DMS79 treated with DMSO at 0.1 percent for 48 hours (cell line): ENCODE measurements at regions not wholly inside any gene's neighbourhood (a gene's known extent, or its start where the extent isn't known, plus 50 kb on each side); places are given as distances from the start of the nearest gene placed in this dataset.

Source experiments
- DNase-seq: peaks from one replicate; lab custom pipeline; 2025; lab: John Stamatoyannopoulos, UW

DNA sequence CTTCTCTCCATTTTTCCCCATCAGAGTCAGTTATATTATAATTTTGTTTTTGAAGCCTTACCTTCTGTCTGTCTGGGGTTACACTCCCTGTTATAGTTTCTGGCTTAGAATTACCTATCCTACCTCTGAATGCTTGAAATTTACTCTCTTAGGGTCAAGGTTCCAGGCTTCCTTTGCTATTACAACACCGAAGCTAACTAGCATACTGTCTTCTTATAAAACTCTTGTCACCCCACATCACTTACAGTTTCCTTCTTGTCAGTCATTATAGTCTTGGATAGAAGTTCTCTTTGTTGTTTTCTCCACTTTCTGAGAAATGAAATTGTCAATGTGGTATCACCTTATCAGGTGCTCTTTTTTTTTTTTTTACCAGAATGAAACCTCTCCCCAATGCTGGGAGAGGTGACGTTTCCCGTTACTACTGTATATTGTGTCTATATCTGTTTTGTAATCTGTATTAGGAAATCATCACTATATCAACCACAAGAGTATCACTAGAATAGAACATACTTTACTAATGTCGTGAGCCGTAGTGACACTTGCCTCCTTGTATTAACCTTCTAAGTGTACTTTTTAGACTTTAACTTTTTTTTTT, 69.2 kb upstream of the PSMA6 start:
- DNase-seq, result no peak

DNA sequence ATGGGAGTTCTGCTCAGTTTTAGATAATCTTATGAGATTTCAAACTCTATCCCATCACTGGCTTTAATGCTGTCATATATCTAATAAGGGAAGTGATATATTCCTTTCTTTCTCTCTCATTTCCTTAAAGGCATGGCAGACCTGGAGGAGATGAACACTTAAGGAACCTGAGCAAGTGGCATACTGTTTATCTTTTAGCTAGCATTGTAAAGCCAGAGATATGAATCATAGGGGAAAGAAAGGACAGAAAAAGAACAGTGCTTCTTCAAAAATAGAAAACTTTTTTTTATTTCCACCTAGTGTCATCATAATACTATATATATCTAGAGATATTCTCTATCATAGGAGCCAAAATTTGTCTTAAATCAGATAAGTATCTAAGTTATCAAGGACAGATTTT, 68.3 kb upstream of the PSMA6 start:
- no peak for DNase-seq

DNA sequence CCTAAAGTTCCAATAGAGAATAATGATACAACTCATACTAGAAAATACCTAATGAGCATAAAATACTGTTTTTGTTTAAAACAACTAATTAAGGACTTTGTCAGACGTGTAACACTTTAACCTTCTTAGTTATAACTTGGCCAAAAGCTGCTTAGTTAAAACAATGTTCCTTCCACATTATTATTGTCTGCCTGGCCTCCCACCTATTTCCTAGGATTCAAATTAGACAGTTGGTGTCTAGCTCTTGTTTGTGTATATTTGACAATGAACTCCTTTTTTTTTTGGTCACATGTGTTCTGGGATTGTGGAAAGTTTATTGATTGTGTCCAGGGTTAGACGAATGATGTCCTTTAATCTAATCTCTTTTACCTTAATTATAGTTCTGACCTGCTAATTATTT, 67.6 kb upstream of the PSMA6 start:
- no peak for DNase-seq

DNA sequence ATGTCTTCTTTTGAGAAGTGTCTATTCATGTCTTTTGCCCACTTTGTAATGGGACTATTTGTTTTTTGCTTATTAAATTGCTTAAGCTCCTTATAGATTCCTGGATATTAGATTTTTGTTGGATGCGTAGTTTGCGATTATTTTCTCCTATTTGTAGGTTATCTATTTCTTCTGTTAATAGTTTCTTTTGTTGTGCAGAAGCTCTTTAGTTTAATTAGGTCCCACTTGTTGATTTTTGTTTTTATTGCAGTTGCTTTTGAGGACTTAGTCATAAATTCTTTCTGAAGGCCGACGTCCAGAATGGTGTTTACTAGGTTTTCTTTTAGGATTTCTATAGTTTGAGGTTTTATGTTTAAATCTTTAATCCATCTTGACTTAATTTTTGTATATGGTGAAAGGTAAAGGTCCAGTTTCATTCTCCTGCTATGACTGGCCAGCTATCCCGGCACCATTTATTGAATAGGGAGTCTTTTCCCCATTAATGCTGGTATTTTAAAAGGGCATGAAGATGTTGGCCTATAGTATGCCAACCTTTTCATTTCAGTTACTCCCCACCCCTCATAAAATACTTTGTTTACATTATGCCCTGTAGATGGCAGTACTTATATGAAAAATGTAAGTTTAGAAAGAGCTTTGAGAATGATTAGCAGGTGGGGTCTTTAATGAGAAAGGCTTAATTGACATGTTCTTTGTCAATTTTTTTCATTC, 62.9 kb upstream of the PSMA6 start:
- peak; percentile 35 for DNase-seq

DNA sequence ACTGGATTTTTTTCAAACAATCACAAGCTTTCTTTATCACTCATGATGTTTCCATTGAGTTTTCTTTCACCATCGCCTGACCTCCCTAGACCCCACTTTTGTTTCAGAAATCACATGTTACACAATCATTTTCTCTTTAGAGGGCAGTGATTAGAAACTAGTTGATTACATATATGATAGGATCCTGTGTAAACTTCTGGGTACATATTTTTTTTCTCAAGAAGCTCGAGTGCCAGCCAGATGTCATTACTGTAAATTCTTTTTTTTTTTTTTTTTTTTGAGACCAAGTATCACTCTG, 62.4 kb upstream of the PSMA6 start:
- no peak for DNase-seq

DNA sequence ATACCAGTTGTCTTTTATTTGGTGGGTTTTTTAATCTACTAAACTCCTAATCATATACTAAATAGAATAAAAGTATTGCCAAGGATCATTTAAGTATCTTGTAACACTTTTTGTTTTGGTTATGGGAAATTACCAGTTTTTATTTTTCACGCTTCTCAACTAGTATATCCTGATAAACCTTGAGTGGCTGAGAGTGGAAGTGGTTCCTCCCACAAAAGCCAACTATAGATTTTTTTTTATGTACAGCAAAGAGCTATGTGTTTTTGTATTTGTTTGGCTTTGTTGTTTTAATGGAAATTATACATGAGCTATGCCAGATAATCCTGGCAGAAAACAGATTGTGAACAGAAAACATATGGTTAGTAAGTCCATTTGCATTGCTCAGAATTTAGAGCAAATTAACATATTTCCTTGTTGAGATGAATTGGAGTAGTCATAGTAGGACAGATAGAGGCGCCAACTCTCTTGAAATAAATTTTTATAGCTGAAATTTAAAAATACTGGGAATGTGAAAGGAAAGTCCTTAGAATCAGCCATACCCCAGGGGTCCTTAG, 60.9 kb upstream of the PSMA6 start:
- DNase-seq, result no peak

DNA sequence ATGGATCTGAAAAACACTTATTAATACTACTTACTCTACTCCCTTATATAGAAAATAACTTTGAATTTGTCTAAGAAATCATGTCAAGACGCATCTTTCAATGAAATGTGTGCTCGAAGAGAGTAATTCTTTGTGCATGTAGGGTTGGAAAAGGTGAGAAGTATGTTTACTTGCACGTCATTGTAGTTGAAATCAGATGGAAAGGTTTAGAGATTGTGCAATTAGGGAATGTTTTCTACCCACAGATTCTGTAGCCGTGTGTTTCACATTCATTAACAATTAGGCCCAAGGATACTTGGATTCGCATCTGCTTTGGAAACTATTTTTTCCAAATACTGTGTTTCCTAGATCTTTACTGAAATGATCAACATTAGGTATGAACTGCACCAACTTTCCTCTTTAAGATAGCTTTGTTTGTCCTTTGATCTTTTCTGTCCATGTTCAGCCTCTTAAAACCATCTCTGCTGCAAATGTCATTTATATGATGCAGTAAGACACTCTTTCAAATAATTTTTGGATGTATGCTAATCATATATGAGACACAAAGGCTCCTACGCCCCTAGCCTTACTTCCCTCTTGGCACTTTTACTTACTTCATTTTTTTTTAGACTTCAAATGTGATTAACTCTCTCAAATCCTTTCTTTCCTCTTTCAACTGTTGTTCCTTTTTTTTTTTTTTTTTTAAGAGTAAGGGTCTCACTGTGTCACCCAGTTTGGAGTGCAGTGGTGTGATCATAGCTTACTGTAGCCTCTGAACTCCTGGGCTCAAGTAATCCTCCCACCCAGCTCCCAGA, 58.0 kb upstream of the PSMA6 start:
- DNase-seq, result no peak

DNA sequence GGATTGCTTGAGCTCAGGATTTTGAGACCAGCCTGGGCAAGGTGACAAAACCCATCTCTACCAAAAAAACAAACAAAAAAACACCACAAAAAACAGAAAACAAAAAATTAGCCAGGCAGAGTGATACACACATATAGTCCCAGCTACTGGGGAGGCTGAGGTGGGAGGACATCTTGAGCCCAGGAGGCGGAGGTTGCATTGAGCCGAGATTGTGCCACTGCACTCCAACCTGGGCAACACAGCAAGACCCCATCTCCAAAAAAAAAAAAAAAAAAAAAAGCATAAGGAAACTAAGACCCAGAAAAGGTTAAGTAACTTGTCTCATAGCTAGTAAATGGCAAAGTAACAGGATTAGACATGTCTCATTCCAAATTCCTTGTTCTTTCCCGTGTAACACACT, 56.3 kb upstream of the PSMA6 start:
- no peak for DNase-seq

DNA sequence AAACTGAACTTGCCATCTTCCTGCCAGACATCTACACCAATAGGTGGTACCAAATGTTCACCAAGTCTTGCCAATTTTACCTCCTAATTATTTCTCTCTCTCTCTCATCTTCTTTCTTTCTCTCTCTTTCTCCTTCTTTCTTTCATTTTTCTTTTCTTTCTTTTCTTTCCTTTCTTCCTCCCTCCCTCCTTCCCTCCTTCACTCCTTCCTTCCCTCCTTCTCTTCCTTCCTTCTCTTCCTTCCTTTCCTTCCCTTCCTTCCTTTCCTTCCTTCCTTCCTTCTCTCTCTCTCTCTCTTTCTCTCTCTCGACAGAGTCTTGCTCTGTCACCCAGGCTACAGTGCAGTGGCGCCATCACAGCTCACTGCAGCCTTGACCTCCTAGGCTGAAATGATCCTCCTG, 55.4 kb upstream of the PSMA6 start:
- DNase-seq, result no peak

DNA sequence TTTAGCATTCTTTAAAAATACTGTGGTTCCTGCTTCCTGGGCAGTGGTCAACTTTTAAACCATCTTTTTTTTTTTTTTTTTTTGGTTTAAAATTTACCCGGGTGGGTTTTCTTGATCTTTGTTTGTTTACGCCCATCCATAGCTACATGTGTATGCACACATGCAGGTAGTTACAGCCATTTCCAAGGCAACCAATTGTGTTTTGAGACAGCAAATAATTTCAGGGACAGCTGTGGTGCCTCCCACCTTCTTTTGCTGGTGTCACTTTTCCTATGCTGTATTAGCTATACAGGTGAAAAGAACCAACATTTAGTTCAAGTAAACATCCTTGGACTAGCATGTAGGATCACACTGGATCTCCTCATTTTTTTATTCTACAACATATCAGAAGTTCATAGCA, 52.0 kb upstream of the PSMA6 start:
- no peak for DNase-seq
